ENCODE measurements at regions not wholly inside any gene's neighbourhood (a gene's known extent, or its start where the extent isn't known, plus 50 kb on each side); places are given as distances from the start of the nearest gene placed in this dataset.

- no peak overlapping the region for H2AK9ac ChIP-seq (replicated peaks; ENCODE audit: low read depth, low read length, poor library complexity)
- H3K4me3 ChIP-seq (ENCODE audit: insufficient read depth, low read depth, low read length), result no peak overlapping the region
- no peak overlapping the region for H4K91ac ChIP-seq (ENCODE audit: insufficient read depth, low read depth, low read length)
- no CpG with 5 or more reads among the region's 3 CpGs for WGBS, 2 experiments (ENCODE audit: extremely low coverage in 2 of 2, insufficient read length in 1 of 2)
- peaks cover 4% of the 10 kb centered on the region; the same call in 1 of the 2 replicates for H3K9me3 ChIP-seq (ENCODE audit: control insufficient read depth, insufficient read depth, low read length)
- no peak overlapping the region for H3K23ac ChIP-seq (ENCODE audit: low read depth, low read length)
- H2AFZ ChIP-seq (replicated peaks; ENCODE audit: low read length, poor library complexity), result no peak overlapping the region
- no peak overlapping the region for H3K18ac ChIP-seq (ENCODE audit: low read depth, low read length)
- DNase-seq (no peak), ATAC-seq (ENCODE audit: low read depth) (no peak)
- no peak overlapping the region for H3K4ac ChIP-seq (ENCODE audit: low read depth, low read length)
- no peak overlapping the region for H4K8ac ChIP-seq (ENCODE audit: low read depth in 2 of 2, low read length in 2 of 2)
- H3K56ac ChIP-seq (ENCODE audit: extremely low read depth, insufficient read depth, low read length), result no peak overlapping the region
- no peak overlapping the region for H2BK120ac ChIP-seq (ENCODE audit: low read depth, low read length)
- TF ChIP-seq CTCF (conservative IDR thresholded peaks at IDR 0.05; ENCODE audit: low read depth, low read length), result no peak
- no peak for TF ChIP-seq POLR2A (IDR thresholded peaks at IDR 0.05; ENCODE audit: low read depth, low read length)
- TF ChIP-seq NFE2L2 (IDR thresholded peaks at IDR 0.05; ENCODE audit: low read depth, low read length), result no peak
- no peak for TF ChIP-seq FOS (IDR thresholded peaks at IDR 0.05; ENCODE audit: low read depth, low read length)
- no peak for TF ChIP-seq RAD21 (IDR thresholded peaks at IDR 0.05; ENCODE audit: low read length)
- no peak for TF ChIP-seq ELK1 (IDR thresholded peaks at IDR 0.05; ENCODE audit: borderline replicate concordance, low read depth, low read length)
- H3K9me1 ChIP-seq (ENCODE audit: insufficient read depth, low read length), result no peaks in the 10 kb centered on the region
- no peaks in the 10 kb centered on the region for H3K79me1 ChIP-seq (ENCODE audit: low read depth in 1 of 2, low read length in 2 of 2)
- dilution Hi-C loops (cut with HindIII; ENCODE audit: low sequenced_read_pairs, unreplicated experiment) (no loop called here), in situ Hi-C loops (cut with MboI; ENCODE audit: low sequenced_read_pairs) (no loop called here), intact Hi-C loops (cut with micrococcal nuclease) (no loop called here)
- H3K9ac ChIP-seq (ENCODE audit: low read depth, low read length), result no peak overlapping the region
- BruUV-seq (replicated peaks), result no TSS peak
- H3K4me2 ChIP-seq (ENCODE audit: low read depth, low read length), result no peak overlapping the region
- no peak overlapping the region for H2BK20ac ChIP-seq (ENCODE audit: low read depth, low read length)
- H3K4me1 ChIP-seq (ENCODE audit: control insufficient read depth, insufficient read depth, low read length), result no peaks in the 10 kb centered on the region
- H2AK5ac ChIP-seq (ENCODE audit: low read depth, low read length), result no peak overlapping the region
- no peak overlapping the region for H2BK5ac ChIP-seq (ENCODE audit: low read depth, low read length, poor library complexity, severe bottlenecking)
- H3K36me3 ChIP-seq (ENCODE audit: control insufficient read depth, insufficient read depth, low read length), result no peaks in the 10 kb centered on the region
- no peaks in the 10 kb centered on the region for H3K27me3 ChIP-seq (ENCODE audit: control insufficient read depth, insufficient read depth, low read length)
- H3K14ac ChIP-seq (replicated peaks; ENCODE audit: low read depth, low read length), result no peak overlapping the region
- no peak overlapping the region for H4K5ac ChIP-seq (ENCODE audit: low read depth, low read length)
- H4K20me1 ChIP-seq (ENCODE audit: insufficient read depth, low read length), result no peaks in the 10 kb centered on the region
- ChIA-PET CTCF (no interaction called here), POLR2A (ENCODE audit: unreplicated experiment) (no interaction called here)
- no peak overlapping the region for H3K27ac ChIP-seq (ENCODE audit: insufficient read depth, low read length)
- H2BK15ac ChIP-seq (ENCODE audit: low read depth, low read length), result no peak overlapping the region
Observed at GRCh38 chr15:46795685-46796084, 921.6 kb upstream of the SEMA6D start.

Measured in IMR-90 (cell line).